Liver (tissue), 8 donors: ENCODE measurements at regions not wholly inside any gene's neighbourhood (a gene's known extent, or its start where the extent isn't known, plus 50 kb on each side); places are given as distances from the start of the nearest gene placed in this dataset.

Source experiments
- DNase-seq: peaks from one replicate; pipeline ENCODE4 v3.0.0-alpha.2; 2017; ENCODE audit warnings: low spot score
- H3K27ac ChIP-seq, 2 donors: one replicate each; pipeline ENCODE4 v1.7.0; 2013; ENCODE audit warnings: inconsistent platforms in 2 of 2, low read length in 2 of 2, control low read depth in 1 of 2, low read depth in 1 of 2, mild to moderate bottlenecking in 1 of 2
- H3K27me3 ChIP-seq, 4 donors: one replicate each; pipeline versions ENCODE4 v1.6.1 to v1.7.0; 2013; ENCODE audit warnings: low read length in 3 of 4, inconsistent platforms in 1 of 4, mild to moderate bottlenecking in 1 of 4, moderate library complexity in 1 of 4; ENCODE audit not compliant: control insufficient read depth in 4 of 4, insufficient read depth in 4 of 4
- H3K36me3 ChIP-seq, 4 donors: one replicate each; pipeline versions ENCODE4 v1.6.1 to v1.7.0; 2013; ENCODE audit warnings: low read length in 3 of 4, mild to moderate bottlenecking in 3 of 4, low read depth in 1 of 4, moderate library complexity in 1 of 4; ENCODE audit not compliant: control insufficient read depth in 4 of 4, insufficient read depth in 3 of 4
- H3K4me1 ChIP-seq, 4 donors: one replicate each; pipeline versions ENCODE4 v1.6.1 to v1.7.0; 2013; ENCODE audit warnings: low read length in 3 of 4, mild to moderate bottlenecking in 3 of 4, moderate library complexity in 1 of 4; ENCODE audit not compliant: control insufficient read depth in 4 of 4, insufficient read depth in 4 of 4
- H3K4me3 ChIP-seq, 3 donors: one replicate each; pipeline versions ENCODE4 v1.6.1 to v1.7.0; 2013; ENCODE audit warnings: low read length in 3 of 3, control low read depth in 1 of 3, low read depth in 1 of 3, mild to moderate bottlenecking in 1 of 3
- H3K9ac ChIP-seq, 2 donors: one replicate each; pipeline ENCODE4 v1.7.0; 2013; ENCODE audit warnings: low read length in 2 of 2, mild to moderate bottlenecking in 2 of 2, moderate library complexity in 2 of 2, control low read depth in 1 of 2, low read depth in 1 of 2
- H3K9me3 ChIP-seq, 4 donors: one replicate each; pipeline versions ENCODE4 v1.6.1 to v1.7.0; 2013; ENCODE audit warnings: low read length in 3 of 4; ENCODE audit not compliant: control insufficient read depth in 4 of 4
- CTCF ChIP-seq: fragments of 150-350 bp; IDR thresholded peaks from 2 replicates; pipeline ENCODE4 v1.5.1; 2017; ENCODE audit warnings: improper control_type of control experiment, low read depth, low read length; ENCODE audit not compliant: missing input control
- EGR1 ChIP-seq, 2 donors: IDR thresholded peaks; 2 replicates each; pipeline ENCODE4 v1.6.1; 2016 to 2018; ENCODE audit warnings: antibody characterized with exemption in 2 of 2, low read depth in 2 of 2
- FOXA1 ChIP-seq: IDR thresholded peaks from 2 replicates; pipeline ENCODE4 v1.6.1; 2016; ENCODE audit warnings: antibody characterized with exemption
- FOXA2 ChIP-seq: IDR thresholded peaks from 2 replicates; pipeline ENCODE4 v1.6.1; 2016; ENCODE audit warnings: antibody characterized with exemption
- HNF4A ChIP-seq, 2 donors: conservative IDR thresholded peaks; 2 replicates each; pipeline ENCODE4 v1.6.1; 2016; ENCODE audit warnings: antibody characterized with exemption in 2 of 2, mild to moderate bottlenecking in 2 of 2
- HNF4G ChIP-seq: IDR thresholded peaks from 2 replicates; pipeline ENCODE4 v1.6.1; 2016; ENCODE audit warnings: antibody characterized with exemption
- NR2F2 ChIP-seq: IDR thresholded peaks from 2 replicates; pipeline ENCODE4 v1.6.1; 2016; ENCODE audit warnings: antibody characterized with exemption
- RAD21 ChIP-seq, 2 donors: IDR thresholded peaks; 2 replicates each; pipeline ENCODE4 v1.6.1; 2016; ENCODE audit warnings: antibody characterized with exemption in 2 of 2, mild to moderate bottlenecking in 2 of 2
- REST ChIP-seq: IDR thresholded peaks from 2 replicates; pipeline ENCODE4 v1.6.1; 2016; ENCODE audit warnings: antibody characterized with exemption, mild to moderate bottlenecking
- RXRA ChIP-seq, 2 donors: IDR thresholded peaks; 2 replicates each; pipeline ENCODE4 v1.6.1; 2017 to 2018; ENCODE audit warnings: antibody characterized with exemption in 2 of 2, mild to moderate bottlenecking in 1 of 2
- SP1 ChIP-seq: IDR thresholded peaks from 2 replicates; pipeline ENCODE4 v1.6.1; 2018; ENCODE audit warnings: antibody characterized with exemption, mild to moderate bottlenecking
- TAF1 ChIP-seq: conservative IDR thresholded peaks from 2 replicates; pipeline ENCODE4 v1.6.1; 2016; ENCODE audit warnings: antibody characterized with exemption, mild to moderate bottlenecking
- YY1 ChIP-seq: IDR thresholded peaks from 2 replicates; pipeline ENCODE4 v1.6.1; 2016; ENCODE audit warnings: antibody characterized with exemption, mild to moderate bottlenecking
- WGBS: extraction: QIAGEN DNeasy Blood & Tissue Kit; methylation state at CpG from one replicate; pipeline ENCODE4 v1.1.7; 2013; 5-methylcytosine and 5-hydroxymethylcytosine counted together
- TF ChIP-seq, protein P1 (sequence below): IDR thresholded peaks from 2 replicates; pipeline ENCODE4 v1.6.1; 2016; ENCODE audit warnings: antibody characterized with exemption
- TF ChIP-seq, protein P2 (sequence below): IDR thresholded peaks from 2 replicates; pipeline ENCODE4 v1.6.1; 2016; ENCODE audit warnings: antibody characterized with exemption
- donor health status: healthy.
- donor health status: healthy.
- donor health status: healthy.
- donor health status: healthy.
- donor health status: healthy.

GRCh38 chr20:3316136-3316535, 77.1 kb upstream of the SLC4A11 start (continued):
- TF ChIP-seq REST: no peak
- no peak for TF ChIP-seq HNF4A (conservative IDR thresholded peaks at IDR 0.05)
- TF ChIP-seq FOXA2: no peak

DNA sequence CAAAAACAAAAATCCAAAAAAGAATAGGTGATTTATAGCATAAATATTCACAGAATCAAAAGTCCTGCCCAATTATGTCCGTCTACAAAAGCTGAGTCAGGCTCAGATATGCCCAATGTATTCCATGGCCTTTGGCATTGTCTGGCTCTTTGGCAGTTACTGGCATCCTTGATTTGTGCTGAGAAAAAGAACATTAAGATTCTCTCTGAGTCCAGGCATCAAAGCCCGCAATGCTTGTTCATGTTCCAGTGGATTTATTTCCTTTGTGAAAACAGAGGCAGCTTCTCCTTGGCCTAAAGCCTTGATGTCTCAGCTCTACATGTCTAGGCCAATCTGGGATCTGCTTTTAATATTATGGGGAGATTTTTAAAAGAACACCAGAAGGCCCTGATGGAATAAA, 76.1 kb upstream of the SLC4A11 start:
- no peaks in the 10 kb centered on the region for H3K4me1 ChIP-seq
- no peaks in the 10 kb centered on the region for H3K27me3 ChIP-seq
- H3K27ac ChIP-seq: no peak overlapping the region
- no peak overlapping the region for H3K4me3 ChIP-seq
- no peak overlapping the region for H3K9ac ChIP-seq
- H3K9me3 ChIP-seq: no peaks in the 10 kb centered on the region
- TF ChIP-seq REST (no peak), SP1 (no peak), HNF4G (no peak), YY1 (no peak), NR2F2 (no peak), EGR1 (IDR thresholded peaks at IDR 0.05; ENCODE audit: low read depth in 2 of 2) (no peak), FOXA1 (no peak), CTCF (no peak), RXRA (IDR thresholded peaks at IDR 0.05) (no peak), RAD21 (IDR thresholded peaks at IDR 0.05) (no peak), TAF1 (no peak)
- TF ChIP-seq, protein P1, sequence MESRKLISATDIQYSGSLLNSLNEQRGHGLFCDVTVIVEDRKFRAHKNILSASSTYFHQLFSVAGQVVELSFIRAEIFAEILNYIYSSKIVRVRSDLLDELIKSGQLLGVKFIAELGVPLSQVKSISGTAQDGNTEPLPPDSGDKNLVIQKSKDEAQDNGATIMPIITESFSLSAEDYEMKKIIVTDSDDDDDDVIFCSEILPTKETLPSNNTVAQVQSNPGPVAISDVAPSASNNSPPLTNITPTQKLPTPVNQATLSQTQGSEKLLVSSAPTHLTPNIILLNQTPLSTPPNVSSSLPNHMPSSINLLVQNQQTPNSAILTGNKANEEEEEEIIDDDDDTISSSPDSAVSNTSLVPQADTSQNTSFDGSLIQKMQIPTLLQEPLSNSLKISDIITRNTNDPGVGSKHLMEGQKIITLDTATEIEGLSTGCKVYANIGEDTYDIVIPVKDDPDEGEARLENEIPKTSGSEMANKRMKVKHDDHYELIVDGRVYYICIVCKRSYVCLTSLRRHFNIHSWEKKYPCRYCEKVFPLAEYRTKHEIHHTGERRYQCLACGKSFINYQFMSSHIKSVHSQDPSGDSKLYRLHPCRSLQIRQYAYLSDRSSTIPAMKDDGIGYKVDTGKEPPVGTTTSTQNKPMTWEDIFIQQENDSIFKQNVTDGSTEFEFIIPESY: no peak
- TF ChIP-seq, protein P2, sequence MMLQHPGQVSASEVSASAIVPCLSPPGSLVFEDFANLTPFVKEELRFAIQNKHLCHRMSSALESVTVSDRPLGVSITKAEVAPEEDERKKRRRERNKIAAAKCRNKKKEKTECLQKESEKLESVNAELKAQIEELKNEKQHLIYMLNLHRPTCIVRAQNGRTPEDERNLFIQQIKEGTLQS: no peak
- no peak for DNase-seq
- peaks cover 0 to 4% (median under 1%) of the 10 kb centered on the region in 4 donors for H3K36me3 ChIP-seq
- WGBS: 86% methylated on average over 2 of the region's 2 CpGs
